CD4-positive, alpha-beta T cell (primary cell): ENCODE measurements at regions not wholly inside any gene's neighbourhood (a gene's known extent, or its start where the extent isn't known, plus 50 kb on each side); places are given as distances from the start of the nearest gene placed in this dataset.

Source experiments
- ATAC-seq: fragments of 200-7000 bp; cut with Tn5 transposase; one replicate; pipeline ENCODE4 v1.10.0; 2022; ENCODE audit warnings: mild to moderate bottlenecking; ENCODE audit not compliant: poor library complexity
- CTCF ChIA-PET: fragments of 350-600 bp; sonication (Branson Sonifier 250); formaldehyde crosslinking; loops from one replicate; lab custom pipeline; 2021; ENCODE audit warnings: antibody characterized with exemption, inconsistent platforms; lab: Charles Lee
- POLR2A ChIA-PET: fragments of 350-600 bp; sonication (Branson Sonifier 250); formaldehyde crosslinking; loops from one replicate; lab custom pipeline; 2021; ENCODE audit warnings: antibody characterized with exemption, inconsistent platforms; lab: Charles Lee
- DNase-seq, 14 experiments: peaks; one replicate each; pipeline ENCODE4 v3.0.0-alpha.2; 2013 to 2020; ENCODE audit warnings: mixed read lengths in 2 of 14
- H3K27ac ChIP-seq, 2 donors: one replicate each; pipeline versions ENCODE4 v1.5.1 to v1.7.0; 2013; ENCODE audit warnings: low read length in 2 of 2, low read depth in 1 of 2, mild to moderate bottlenecking in 1 of 2
- H3K27me3 ChIP-seq, 2 experiments: 1 replicate in 1 of 2; 2 replicates in 1 of 2; pipeline versions ENCODE4 v1.6.1 to v1.7.0; 2013; ENCODE audit warnings: low read length in 2 of 2, control low read depth in 1 of 2, mild to moderate bottlenecking in 1 of 2, moderate library complexity in 1 of 2; ENCODE audit not compliant: insufficient read depth in 2 of 2, control insufficient read depth in 1 of 2
- H3K36me3 ChIP-seq: one replicate; pipeline ENCODE4 v1.6.1; 2013; ENCODE audit warnings: low read length, control low read depth; ENCODE audit not compliant: insufficient read depth
- H3K4me1 ChIP-seq: one replicate; pipeline ENCODE4 v1.6.1; 2013; ENCODE audit warnings: low read length, control low read depth; ENCODE audit not compliant: insufficient read depth
- H3K4me3 ChIP-seq: one replicate; pipeline ENCODE4 v1.5.1; 2013; ENCODE audit warnings: mild to moderate bottlenecking, low read length, moderate library complexity
- H3K9me3 ChIP-seq, 2 experiments: 1 replicate in 1 of 2; 2 replicates in 1 of 2; pipeline versions ENCODE4 v1.6.1 to v1.7.0; 2013; ENCODE audit warnings: low read length in 2 of 2, mild to moderate bottlenecking in 2 of 2, control low read depth in 1 of 2, moderate library complexity in 1 of 2; ENCODE audit not compliant: control insufficient read depth in 1 of 2, insufficient read depth in 1 of 2
- H3K27ac Mint-ChIP-seq: one replicate; pipeline ENCODE4 v1.8.0; 2020; ENCODE audit warnings: mixed read lengths
- H3K27me3 Mint-ChIP-seq: one replicate; pipeline ENCODE4 v1.8.0; 2021; ENCODE audit warnings: mixed read lengths
- H3K36me3 Mint-ChIP-seq: one replicate; pipeline ENCODE4 v1.8.0; 2021; ENCODE audit warnings: low read depth, mixed read lengths
- H3K4me1 Mint-ChIP-seq: one replicate; pipeline ENCODE4 v1.8.0; 2021; ENCODE audit warnings: low read depth, mixed read lengths
- H3K4me3 Mint-ChIP-seq: one replicate; pipeline ENCODE4 v1.8.0; 2020; ENCODE audit warnings: mild to moderate bottlenecking, mixed read lengths
- H3K9me3 Mint-ChIP-seq: one replicate; pipeline ENCODE4 v1.8.0; 2020; ENCODE audit warnings: mixed read lengths
- CTCF ChIP-seq: fragments of 200-600 bp; IDR thresholded peaks from one replicate; pipeline ENCODE4 v1.8.0; 2022; ENCODE audit warnings: antibody characterized with exemption, mild to moderate bottlenecking
- intact Hi-C, 2 experiments: fragments of 100-400 bp; cut with DNase I in 1 of 2; cut with micrococcal nuclease in 1 of 2; formaldehyde crosslinking; loops; one replicate each; pipeline versions ENCODE4 v1.15.1 to v1.9.0; 2023 to 2025; cut with DNase I, micrococcal nuclease

GRCh38 chr10:111275091-111275490, 198.3 kb downstream of the ADRA2A start:
- POLR2A ChIA-PET = no interaction called here
- Mint-ChIP-seq H3K27ac (no peak overlapping the region), H3K27me3 (peaks cover 52% of the 10 kb centered on the region)

GRCh38 chr10:111277661-111278060, 200.8 kb downstream of the ADRA2A start:
- no peak overlapping the region for H3K4me3 Mint-ChIP-seq
- no peaks in the 10 kb centered on the region for H3K9me3 Mint-ChIP-seq
- peaks cover 40% of the 10 kb centered on the region for H3K27me3 Mint-ChIP-seq
- no peak overlapping the region for H3K27ac ChIP-seq
- H3K9me3 ChIP-seq = no peaks in the 10 kb centered on the region
- H3K27me3 ChIP-seq = peaks cover 0 to 2% of the 10 kb centered on the region in 2 experiments
- no peaks in the 10 kb centered on the region for H3K4me1 ChIP-seq
- ChIA-PET CTCF (no interaction called here), POLR2A (no interaction called here)
- intact Hi-C loops = no loop called here
- ATAC-seq (no peak), DNase-seq (no peak)
- H3K36me3 ChIP-seq = no peaks in the 10 kb centered on the region
- no peaks in the 10 kb centered on the region for H3K36me3 Mint-ChIP-seq
- H3K4me1 Mint-ChIP-seq = no peaks in the 10 kb centered on the region
- no peak overlapping the region for H3K4me3 ChIP-seq
- no peak overlapping the region for H3K27ac Mint-ChIP-seq
- TF ChIP-seq CTCF = no peak

More at GRCh38 chr10:111275091-111275490, 198.3 kb downstream of the ADRA2A start:
- H3K4me3 Mint-ChIP-seq = no peak overlapping the region
- Histone ChIP-seq H3K4me1 (no peaks in the 10 kb centered on the region), H3K9me3 (no peaks in the 10 kb centered on the region), H3K27ac (no peak overlapping the region), H3K27me3 (peaks cover 0 to 2% of the 10 kb centered on the region in 2 experiments), H3K4me3 (no peak overlapping the region), H3K36me3 (no peaks in the 10 kb centered on the region)
- TF ChIP-seq CTCF = no peak
- no peaks in the 10 kb centered on the region for H3K9me3 Mint-ChIP-seq
- no peaks in the 10 kb centered on the region for H3K4me1 Mint-ChIP-seq
- ATAC-seq = no peak
- intact Hi-C loops = no loop called here
- DNase-seq = no peak
- CTCF ChIA-PET = no interaction called here
- no peaks in the 10 kb centered on the region for H3K36me3 Mint-ChIP-seq

- intact Hi-C loops = no loop called here
- no peaks in the 10 kb centered on the region for H3K9me3 ChIP-seq
- no peaks in the 10 kb centered on the region for H3K36me3 ChIP-seq
- CTCF ChIA-PET = no interaction called here
- no peak overlapping the region for H3K4me3 ChIP-seq
- Mint-ChIP-seq H3K27me3 (peaks cover 34% of the 10 kb centered on the region), H3K36me3 (no peaks in the 10 kb centered on the region), H3K27ac (no peak overlapping the region), H3K4me1 (no peaks in the 10 kb centered on the region), H3K4me3 (no peak overlapping the region), H3K9me3 (no peaks in the 10 kb centered on the region)
- POLR2A ChIA-PET = no interaction called here
- H3K27ac ChIP-seq = no peak overlapping the region
- H3K4me1 ChIP-seq = no peaks in the 10 kb centered on the region
- DNase-seq = no peak
- peaks cover 0 to 2% of the 10 kb centered on the region in 2 experiments for H3K27me3 ChIP-seq
- TF ChIP-seq CTCF = no peak
- ATAC-seq = no peak
These were observed 201.4 kb downstream of the ADRA2A start for GRCh38 chr10:111278266-111278665.
